Renal cortical epithelial cell (primary cell): ENCODE measurements at regions not wholly inside any gene's neighbourhood (a gene's known extent, or its start where the extent isn't known, plus 50 kb on each side); places are given as distances from the start of the nearest gene placed in this dataset.
"Not testable (repeated sequence)": the region's sequence is repeated elsewhere in the genome, so short reads cannot be mapped to it uniquely, and the experiment has no call there.

Experiments
- DNase-seq: peaks from one replicate; pipeline ENCODE4 v3.0.0-alpha.2; 2011; ENCODE audit warnings: low read depth

DNA sequence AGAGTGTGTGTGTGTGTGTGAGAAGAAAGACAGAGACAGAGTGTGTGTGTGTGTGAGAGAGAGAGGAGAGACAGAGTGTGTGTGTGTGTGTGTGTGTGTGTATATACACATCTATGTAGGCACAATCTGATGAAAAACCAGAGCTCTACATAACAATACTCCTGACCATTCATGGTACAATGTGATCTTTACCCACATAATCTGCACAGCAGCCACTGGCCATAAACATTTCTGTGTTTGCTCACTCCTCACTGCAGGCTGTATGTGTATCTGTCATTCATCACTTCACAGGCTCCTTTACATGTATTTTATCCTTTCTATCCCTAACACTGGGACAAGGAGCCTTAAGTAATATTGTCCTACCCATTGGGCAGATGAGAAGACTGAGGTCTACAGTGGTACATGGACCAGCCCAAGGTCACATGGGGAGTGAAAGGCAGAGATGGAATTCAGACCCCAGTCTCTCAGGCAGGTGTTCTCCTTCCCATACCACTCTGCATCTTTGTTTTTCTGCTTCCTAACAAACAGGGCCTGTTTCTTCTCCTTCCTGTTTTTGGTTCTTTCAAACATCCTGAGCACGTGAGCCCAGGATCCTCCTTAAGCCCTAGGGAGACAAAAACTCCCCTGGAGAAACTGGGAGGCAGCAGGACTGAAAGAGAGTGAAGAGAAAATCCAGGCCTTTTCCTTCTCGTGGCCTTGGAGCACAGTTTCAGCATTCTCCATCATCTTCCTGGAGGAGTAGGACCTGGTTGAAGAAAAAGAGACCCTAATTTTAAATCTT, 201.7 kb upstream of the MSX2 start:
- no peak for DNase-seq

DNA sequence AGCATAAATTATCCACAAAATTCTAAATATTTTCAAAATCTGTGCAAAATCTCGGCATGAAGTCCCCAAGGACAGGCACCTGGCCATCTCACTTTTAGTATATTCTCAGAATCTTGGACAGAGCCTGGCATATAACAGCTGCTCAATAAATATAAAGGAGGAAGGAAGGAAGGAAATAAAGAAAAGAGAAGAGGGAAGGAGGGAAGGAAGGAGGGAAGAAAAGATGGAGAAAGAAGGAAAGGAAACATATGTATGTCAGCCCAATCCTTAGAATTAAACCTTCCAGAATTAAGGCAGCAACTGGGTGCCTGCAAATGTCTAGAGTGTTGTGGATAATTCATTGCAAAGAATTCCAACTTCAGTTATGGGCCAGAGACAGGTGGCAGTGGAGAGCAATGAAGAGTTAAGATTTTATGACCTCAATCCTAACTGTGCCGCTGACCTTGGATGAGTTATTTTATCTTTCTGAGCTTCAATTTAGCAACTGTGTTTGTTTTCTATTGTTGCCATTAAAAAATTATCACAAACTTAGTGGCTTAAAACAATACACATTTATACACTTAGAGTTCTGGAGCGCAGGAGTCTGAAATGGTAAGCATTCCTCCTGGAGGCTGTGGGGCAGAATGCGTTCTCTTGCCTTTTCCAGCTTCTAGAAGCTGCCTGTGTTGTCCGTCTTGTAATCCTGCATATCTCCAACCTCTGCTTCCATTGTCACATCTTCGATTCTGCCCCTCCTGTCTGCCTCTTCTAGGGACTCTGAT, 200.9 kb upstream of the MSX2 start:
- no peak for DNase-seq

DNA sequence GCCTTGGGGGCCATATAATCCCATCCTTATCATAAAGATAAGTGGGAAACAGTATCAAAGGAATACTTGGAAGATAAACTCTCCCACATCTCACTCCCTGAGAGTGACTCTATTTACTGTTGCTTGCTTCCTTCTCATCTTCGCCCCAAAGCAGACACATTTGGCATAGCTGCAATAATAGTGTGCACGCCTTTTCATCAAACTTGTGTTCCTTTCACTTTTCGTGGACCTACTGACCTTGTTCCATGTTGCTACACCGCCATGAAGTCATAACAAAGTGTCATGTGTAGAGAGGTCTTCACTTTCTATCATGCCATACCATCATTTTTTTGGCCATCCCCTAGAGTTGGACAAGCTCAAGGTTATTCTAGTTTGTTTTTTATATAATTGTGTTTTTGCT, 200.0 kb upstream of the MSX2 start:
- no peak for DNase-seq

DNA sequence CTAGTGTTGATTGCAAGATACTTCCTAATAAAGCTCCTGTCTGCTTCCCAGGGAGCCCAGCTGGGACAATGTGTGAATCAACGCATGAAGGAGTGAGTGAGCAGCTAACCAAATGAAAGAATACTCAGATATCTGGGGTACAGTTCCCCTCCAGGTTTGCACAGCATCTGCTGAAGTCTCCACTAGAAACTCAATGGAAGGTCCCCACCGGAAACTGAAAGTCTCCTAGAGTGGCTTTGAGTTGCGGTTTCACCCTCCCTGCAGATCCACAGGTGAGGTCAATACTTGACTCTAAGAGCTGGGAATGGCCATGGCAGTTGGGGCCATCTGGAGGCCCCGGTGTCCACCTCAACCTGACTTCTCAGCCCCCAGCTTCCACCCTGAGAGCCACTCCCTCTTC, 198.2 kb upstream of the MSX2 start:
- DNase-seq: no peak

DNA sequence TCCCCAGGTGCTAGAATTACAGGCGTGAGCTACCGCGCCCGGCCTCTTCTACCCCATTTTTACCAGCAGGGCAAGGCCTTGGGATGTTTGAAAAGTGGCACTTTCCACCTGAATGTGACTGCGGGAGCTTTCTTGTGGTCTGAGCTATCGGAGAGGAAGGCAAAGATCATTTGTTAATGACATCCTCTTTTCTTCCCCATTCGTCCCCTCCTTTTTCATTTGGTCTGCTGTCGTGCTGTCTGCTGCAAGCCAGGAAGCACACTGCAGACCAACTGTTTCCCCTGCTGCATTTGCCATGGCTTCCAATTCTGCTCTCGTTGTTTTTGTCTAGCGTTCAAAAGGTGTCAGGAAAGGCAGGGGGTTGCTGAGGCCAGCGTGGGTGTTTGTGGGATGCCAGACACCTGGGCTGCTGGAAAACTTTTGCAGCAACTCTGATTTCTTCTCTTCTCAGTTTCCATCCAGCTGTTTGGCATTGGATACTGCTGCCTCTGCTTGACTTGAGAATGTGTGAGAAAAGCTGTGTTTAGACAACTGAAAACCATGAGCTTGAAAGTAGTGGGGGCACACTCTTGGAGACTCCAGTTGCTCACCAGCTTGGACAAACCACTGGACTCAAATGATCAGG, 196.4 kb upstream of the MSX2 start:
- DNase-seq: no peak

DNA sequence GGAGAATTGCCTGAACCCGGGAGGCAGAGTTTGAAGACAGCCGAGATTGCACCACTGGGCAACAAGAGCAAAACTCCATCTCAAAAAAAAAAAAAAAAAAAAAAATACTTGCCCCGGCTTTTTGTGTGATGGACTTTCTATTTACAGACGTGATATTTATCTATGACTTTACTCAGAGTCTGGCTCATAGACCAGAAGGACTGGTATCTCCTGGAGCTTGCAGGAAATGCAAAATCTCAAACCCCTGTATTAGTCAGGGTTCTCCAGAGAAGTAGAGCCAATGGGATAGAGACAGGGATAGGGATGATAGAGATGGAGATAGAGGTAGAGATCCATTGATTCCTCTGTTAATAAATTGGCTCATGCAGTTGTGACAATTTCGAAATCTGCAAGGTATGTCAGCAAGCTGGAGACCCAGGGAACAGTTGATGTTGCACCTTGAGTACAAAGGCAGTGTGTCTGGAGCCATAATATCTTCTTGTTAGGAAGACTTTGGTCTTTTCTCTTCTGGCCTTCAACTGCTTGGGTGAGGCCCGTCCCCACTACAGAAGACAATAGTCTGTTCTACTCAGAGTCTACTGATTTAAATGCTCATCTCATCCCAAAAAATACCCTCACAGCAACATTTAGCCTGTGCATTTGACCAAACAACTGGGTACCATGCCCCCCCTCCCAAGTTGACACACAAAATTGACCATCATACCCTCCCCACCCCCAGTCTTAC, 195.4 kb upstream of the MSX2 start:
- no peak for DNase-seq

DNA sequence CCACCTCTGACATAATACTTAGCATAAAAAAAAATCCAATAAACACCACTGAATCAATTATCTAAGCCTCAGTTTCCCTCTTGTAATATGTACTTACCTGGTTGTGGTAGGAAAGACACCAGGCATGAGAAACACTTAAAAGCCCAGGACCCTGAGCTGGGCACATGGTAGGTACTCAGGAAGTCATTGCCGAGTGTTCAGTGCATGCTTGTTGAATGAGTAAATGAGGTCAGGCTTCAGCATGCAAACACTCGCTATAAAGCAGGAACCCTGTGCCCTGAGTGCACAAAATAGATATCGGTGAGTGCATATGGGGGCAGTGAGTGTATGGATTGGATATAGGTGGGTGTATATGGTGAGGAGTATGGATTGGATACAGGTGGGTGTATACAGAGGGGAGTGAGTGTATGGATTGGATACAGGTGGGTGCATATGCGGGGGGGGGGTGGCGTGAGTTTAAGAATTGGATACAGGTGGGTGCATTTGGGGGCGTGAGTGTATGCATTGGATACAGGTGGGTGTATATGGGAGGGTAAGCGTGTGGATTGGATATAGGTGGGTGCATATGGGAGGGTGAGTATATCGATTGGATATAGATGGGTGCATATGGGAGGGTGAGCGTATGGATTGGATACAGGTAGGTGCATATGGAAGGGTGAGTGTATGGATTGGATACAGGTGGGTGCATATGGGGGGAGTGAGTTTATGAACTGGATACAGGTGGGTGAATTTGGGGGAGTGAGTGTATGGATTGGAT, 194.3 kb upstream of the MSX2 start:
- DNase-seq: no peak

DNA sequence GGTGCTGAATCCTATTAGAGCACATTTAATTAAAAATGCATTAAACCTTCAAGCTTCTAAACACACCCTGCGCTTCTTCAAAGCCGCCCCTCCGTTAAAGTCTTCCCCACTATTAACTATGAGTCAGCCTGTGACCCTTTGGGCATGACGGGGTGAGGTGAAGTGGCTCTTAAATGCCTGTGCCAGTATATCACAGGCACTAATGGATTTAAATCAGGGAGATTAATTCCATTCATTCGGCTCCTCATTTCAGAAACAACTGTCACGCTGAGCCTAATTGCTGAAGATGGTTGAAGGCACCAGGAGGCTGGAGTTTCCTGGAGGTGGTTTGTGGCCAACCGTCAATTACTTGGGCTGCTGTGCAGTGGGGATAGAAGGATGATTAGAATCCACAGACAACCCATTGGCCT, 192.6 kb upstream of the MSX2 start:
- DNase-seq: peak; percentile 66

DNA sequence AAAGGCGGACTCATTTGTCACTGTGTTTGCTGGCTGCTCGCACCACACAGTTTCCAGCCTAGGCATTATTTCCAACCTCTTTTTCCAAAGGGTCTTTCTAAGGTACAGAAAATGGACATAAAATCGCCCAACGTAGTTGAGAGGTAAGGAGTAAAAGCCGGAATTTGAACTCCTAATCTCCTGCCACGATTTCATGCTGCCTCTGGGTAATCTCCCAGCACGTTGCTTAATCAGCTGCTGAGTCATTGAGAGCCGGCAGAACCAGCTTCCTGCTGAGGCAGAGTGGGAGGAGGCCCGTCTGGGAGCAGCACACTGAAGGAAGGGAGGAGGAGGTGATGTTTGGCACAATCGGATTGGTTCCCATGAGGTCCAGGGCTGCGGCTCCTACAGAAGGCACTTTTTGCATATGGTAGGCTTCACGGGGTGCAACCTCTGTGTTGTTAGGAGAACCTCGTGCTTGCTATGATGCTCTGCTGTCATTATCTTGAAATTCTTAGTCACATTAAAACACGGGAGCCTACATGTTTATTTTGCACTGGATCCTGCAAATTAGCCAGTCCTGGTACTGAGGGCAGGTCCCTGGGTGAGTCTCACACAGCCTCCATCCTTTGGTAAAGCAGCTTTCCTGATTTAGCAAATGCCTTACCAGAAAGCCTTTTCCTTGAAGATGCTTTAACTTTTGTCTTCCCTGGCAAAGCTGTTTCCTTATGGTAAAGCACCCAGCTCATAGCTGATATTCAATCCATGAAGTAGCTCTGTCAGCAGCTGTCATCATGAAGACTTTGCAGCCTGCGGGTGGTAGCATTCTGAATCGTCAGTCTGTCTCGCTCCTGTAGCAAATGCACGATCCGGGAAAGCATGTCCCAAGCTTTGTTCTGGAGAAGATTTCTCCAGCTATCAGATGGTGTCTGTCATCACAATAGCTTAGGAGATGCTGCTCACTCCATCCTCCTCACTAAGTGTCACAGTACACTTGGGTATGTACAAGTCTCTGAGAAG, 191.6 kb upstream of the MSX2 start:
- DNase-seq: peak; percentile 91

DNA sequence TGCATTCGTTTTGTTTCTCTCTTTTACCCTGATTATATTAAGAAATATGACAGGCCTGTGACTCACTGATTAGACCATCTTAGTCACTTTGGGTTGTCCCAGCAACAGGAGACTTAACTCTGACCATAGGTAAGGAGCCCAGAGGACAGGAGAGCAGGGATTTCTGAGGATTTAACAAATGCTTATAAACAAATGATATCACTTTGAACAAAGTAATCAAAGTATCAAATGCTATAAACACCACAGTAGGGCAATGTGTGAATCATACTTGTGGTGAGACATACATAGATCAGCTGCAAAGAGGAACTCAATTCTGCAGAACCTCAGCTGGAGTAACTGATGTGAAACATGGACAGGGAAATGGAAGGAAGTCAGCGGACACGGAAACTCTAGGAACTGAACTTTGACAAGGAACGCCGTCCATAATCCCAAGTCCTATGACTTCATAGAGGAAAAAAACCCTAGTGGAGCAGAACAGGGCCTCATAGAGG, 190.6 kb upstream of the MSX2 start:
- peak; percentile 84 for DNase-seq

DNA sequence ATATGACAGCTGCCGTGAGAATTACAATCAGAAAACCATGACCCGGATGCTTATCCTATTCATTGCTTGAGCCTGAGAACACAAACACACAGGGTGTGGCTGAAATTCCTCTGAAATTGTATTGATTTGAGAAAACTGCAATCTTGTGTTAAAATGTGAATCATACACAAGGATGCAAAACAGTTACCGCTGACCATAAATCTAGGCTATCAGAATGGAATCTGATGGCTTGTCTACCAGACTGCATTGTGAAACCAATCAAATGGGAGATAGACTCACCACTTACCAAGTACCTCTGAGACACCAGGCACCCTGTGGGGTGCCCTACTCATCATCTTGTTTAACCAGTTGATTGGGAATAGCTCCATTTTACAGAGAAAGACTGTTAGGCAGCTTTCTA, 188.7 kb upstream of the MSX2 start:
- DNase-seq: no peak

DNA sequence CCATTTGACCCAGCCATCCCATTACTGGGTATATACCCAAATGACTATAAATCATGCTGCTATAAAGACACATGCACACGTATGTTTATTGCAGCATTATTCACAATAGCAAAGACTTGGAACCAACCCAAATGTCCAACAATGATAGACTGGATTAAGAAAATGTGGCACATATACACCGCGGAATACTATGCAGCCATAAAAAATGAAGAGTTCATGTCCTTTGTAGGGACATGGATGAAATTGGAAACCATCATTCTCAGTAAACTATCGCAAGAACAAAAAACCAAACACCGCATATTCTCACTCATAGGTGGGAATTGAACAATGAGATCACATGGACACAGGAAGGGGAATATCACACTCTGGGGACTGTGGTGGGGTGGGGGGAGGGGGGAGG, 184.6 kb upstream of the MSX2 start:
- not testable (repeated sequence) for DNase-seq

DNA sequence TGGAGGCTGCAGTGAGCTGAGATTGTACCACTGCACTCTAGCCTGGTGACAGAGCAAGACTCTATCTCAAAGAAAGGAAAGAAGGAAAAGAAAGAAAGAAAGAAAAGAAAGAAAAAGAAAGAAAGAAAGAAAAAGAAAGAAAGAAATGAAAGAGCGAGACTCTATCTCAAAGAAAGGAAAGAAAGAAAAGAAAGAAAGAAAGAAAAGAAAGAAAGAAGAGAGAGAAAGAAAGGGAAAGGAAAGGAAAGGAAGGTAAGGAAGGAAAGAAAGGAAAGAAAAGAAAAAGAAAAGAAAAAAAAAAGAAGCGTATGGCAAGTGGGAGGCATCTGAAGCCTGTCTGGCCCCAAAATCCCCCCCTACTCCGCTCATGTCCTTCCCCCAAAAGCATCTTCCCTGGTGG, 182.3 kb upstream of the MSX2 start:
- DNase-seq: no peak

DNA sequence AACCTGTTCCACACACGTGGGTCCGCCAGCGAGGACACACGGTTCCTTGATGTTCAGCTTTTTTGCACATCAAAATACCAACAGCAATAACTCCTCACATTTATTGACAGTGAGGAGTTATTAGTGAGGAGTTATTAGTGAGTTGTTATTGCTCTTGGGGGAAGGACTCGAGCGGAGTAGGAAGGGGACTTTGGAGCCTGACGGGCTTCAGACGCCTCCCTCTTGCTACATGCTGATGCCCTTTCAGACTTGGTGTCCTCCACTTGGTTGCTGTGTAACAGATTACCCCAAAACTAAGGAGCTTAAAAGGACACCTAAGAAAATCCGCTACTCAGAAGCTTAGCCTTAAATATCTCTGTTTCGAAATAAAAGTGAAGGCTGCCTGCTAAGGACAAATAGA, 181.9 kb upstream of the MSX2 start:
- DNase-seq: no peak

DNA sequence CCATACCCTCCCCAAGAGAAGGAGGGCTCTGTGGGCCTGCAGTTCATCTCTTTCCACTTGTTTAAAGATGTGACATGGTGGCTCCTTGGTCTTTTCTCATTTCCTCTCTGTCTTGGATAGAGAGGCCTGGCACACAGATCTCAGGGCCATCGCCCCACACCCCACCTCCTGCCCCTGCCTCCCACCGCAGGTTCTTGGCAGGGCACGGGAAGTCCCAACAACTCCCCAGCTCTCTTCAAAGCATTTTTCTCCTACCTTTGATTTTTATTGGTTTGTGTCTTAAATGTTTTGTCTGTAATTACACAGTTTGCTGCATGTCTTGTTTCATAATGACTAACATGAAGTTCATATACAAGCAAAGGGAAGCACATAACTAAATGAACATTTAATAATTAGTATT, 178.5 kb upstream of the MSX2 start:
- DNase-seq: no peak

DNA sequence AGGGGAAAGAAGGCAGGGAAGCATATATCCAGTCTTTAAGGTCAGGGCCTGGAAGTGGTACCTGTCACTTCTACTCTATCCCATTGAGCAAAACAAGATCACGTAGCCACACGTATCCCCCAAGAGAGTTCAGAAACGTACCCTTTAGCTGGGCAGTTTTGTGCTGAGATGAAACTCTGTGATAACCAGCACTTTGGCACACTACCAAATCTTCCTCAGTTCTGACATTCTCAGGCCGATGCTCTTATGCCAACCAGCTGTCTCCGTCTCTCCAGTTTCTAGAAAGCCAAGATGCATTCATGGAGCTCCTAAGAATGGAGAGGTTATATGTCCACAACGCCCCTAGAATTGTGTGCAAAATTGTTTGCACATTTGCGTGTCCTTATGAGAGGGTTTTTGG, 176.6 kb upstream of the MSX2 start:
- DNase-seq: no peak

DNA sequence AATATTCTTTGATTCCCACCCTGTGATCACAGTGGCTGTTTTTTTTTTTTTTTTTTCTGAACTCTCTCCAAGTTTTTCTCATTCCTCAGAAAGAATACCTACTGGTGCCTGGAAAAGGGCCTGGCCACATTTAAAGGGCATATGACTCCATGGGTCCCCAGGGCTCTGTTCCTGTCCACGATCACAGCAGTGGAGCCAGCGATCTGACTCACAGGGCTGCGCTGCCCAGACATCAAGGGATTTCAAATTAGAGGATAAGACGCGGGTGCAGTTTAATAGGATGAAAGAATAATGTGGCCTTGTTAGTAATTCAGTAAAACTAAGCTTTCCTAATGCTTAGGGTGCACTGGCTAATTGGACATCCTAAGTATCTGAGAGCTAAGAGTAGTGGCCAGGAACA, 175.1 kb upstream of the MSX2 start:
- DNase-seq: no peak

DNA sequence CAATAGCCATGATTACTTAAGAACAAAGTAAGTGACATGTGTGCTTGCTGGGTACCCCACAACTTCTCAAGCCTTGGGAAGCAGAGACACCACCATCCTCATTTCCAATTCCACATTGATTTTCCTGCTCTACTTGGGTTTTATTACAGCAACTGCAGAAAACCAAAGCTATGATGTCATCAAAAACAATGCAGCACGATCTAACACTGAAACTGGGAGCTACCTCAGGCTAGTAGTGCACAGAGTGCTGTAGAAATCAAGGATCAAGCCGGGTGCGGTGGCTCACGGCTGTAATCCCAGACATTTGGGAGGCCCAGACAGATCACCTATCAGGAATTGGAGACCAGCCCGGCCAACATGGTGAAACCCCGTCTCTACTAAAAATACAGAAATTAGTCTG, 174.4 kb upstream of the MSX2 start:
- DNase-seq: peak; percentile 16

DNA sequence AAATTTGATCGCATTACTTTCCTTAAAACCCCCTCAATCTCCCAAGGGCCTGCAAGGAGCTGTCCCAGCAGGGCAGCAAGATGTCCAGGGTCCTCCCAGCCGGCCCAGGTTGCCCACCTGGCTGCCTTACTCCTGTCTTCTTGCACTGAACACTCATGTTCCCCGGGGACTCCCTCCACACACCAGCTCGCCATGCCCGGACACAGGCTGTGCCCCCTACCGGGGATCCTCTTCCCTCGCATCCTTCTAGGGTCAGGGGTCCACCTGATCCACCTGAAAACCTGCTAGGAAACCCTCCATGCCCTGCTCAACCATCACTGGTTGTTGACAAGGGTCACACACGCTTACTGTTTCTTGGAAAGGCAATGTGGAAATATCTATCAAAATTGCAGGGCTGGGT, 172.0 kb upstream of the MSX2 start:
- no peak for DNase-seq

DNA sequence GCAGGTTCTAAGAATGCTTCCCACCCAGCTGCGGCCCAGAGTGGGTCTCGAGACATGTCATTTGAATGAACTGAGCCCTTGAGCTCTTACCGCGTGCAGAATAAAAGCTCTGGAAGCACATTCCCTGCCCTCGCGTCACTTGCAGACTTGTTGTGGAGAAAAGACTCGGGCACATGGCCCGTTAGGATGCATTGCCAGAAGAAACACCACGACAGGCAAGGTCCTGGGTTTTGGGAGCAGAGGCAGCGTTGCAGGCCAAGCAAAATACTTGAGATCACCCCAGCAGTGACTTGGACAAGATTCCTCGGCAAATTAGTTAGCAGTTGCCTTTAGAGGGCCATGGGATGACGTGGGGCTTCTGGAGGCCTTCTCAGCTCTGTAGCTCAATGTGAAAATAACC, 170.8 kb upstream of the MSX2 start:
- no peak for DNase-seq
